Neuronal stem cell (in vitro differentiated cells): ENCODE measurements at regions not wholly inside any gene's neighbourhood (a gene's known extent, or its start where the extent isn't known, plus 50 kb on each side); places are given as distances from the start of the nearest gene placed in this dataset.
A peak's percentile ranks its signal among the peaks of the same experiment; 100 is the strongest.

ENCODE experiments used
- DNase-seq: peaks from one replicate; pipeline ENCODE4 v3.0.0-alpha.2; 2013; ENCODE audit warnings: low spot score
- H2AFZ ChIP-seq: one replicate; pipeline ENCODE4 v1.6.1; 2013; ENCODE audit warnings: mild to moderate bottlenecking, low read length, inconsistent platforms
- H2AK5ac ChIP-seq: 2 replicates; pipeline ENCODE4 v1.6.1; 2013; ENCODE audit warnings: low read depth, mild to moderate bottlenecking, inconsistent platforms, low read length, moderate library complexity, mixed read lengths
- H2BK120ac ChIP-seq: 2 replicates; pipeline ENCODE4 v1.6.1; 2013; ENCODE audit warnings: low read depth, mild to moderate bottlenecking, inconsistent platforms, low read length, moderate library complexity, mixed read lengths
- H2BK12ac ChIP-seq: one replicate; pipeline ENCODE4 v1.6.1; 2013; ENCODE audit warnings: low read length, inconsistent platforms
- H2BK15ac ChIP-seq: 2 replicates; pipeline ENCODE4 v1.6.1; 2013; ENCODE audit warnings: mild to moderate bottlenecking, low read length, inconsistent platforms, mixed read lengths
- H2BK5ac ChIP-seq: one replicate; pipeline ENCODE4 v1.6.1; 2013; ENCODE audit warnings: inconsistent platforms, mild to moderate bottlenecking, low read length, moderate library complexity
- H3K14ac ChIP-seq: one replicate; pipeline ENCODE4 v1.6.1; 2013; ENCODE audit warnings: low read length, inconsistent platforms
- H3K18ac ChIP-seq: 2 replicates; pipeline ENCODE4 v1.6.1; 2013; ENCODE audit warnings: low read length, inconsistent platforms
- H3K23ac ChIP-seq: 2 replicates; pipeline ENCODE4 v1.6.1; 2013; ENCODE audit warnings: low read depth, mild to moderate bottlenecking, mixed read lengths, low read length, inconsistent platforms; ENCODE audit not compliant: poor library complexity
- H3K27ac ChIP-seq: replicated peaks from 3 replicates; pipeline ENCODE4 v1.5.1; 2013; ENCODE audit warnings: low read length, inconsistent platforms
- H3K27me3 ChIP-seq, 3 experiments: 2 replicates each; pipeline ENCODE4 v1.6.1; 2013; ENCODE audit warnings: low read length in 3 of 3, mild to moderate bottlenecking in 2 of 3, inconsistent platforms in 1 of 3, low read depth in 1 of 3, mixed read lengths in 1 of 3, moderate library complexity in 1 of 3; ENCODE audit not compliant: control insufficient read depth in 3 of 3, insufficient read depth in 3 of 3
- H3K36me3 ChIP-seq, 2 donors: replicated peaks in 1 of 2; 2 replicates each; pipeline ENCODE4 v1.6.1; 2013; ENCODE audit warnings: low read length in 2 of 2; ENCODE audit not compliant: control insufficient read depth in 2 of 2, insufficient read depth in 2 of 2
- H3K4ac ChIP-seq: 2 replicates; pipeline ENCODE4 v1.6.1; 2013; ENCODE audit warnings: inconsistent platforms, mild to moderate bottlenecking, low read length, moderate library complexity
- H3K4me1 ChIP-seq, 2 donors: 1 replicate in 1 of 2; 2 replicates in 1 of 2; pipeline ENCODE4 v1.6.1; 2013; ENCODE audit warnings: low read length in 2 of 2, low read depth in 1 of 2; ENCODE audit not compliant: control insufficient read depth in 2 of 2, insufficient read depth in 1 of 2
- H3K4me2 ChIP-seq: one replicate; pipeline ENCODE4 v1.6.1; 2013; ENCODE audit warnings: mild to moderate bottlenecking, low read length, inconsistent platforms; ENCODE audit not compliant: insufficient read depth, poor library complexity, severe bottlenecking
- H3K4me3 ChIP-seq, 2 donors: 2 replicates each; pipeline ENCODE4 v1.5.1; 2013; ENCODE audit warnings: low read length in 2 of 2, mild to moderate bottlenecking in 2 of 2, inconsistent platforms in 1 of 2, moderate library complexity in 1 of 2
- H3K79me1 ChIP-seq: one replicate; pipeline ENCODE4 v1.6.1; 2013; ENCODE audit warnings: low read depth, mild to moderate bottlenecking, inconsistent platforms, low read length, moderate library complexity
- H3K9ac ChIP-seq: one replicate; pipeline ENCODE4 v1.6.1; 2013; ENCODE audit warnings: mild to moderate bottlenecking, low read depth, low read length, inconsistent platforms; ENCODE audit not compliant: poor library complexity
- H3K9me3 ChIP-seq, 2 donors: replicated peaks in 1 of 2; 2 replicates each; pipeline versions ENCODE3 to v1.6.1; 2013; ENCODE audit warnings: low read length in 2 of 2, mild to moderate bottlenecking in 2 of 2, inconsistent platforms in 1 of 2, low read depth in 1 of 2, mixed read lengths in 1 of 2, moderate library complexity in 1 of 2; ENCODE audit not compliant: control insufficient read depth in 2 of 2, insufficient read depth in 1 of 2
- H4K8ac ChIP-seq: one replicate; pipeline ENCODE4 v1.6.1; 2013; ENCODE audit warnings: low read depth, mild to moderate bottlenecking, inconsistent platforms, low read length, moderate library complexity
- H4K91ac ChIP-seq: one replicate; pipeline ENCODE4 v1.6.1; 2013; ENCODE audit warnings: low read length, low read depth, mild to moderate bottlenecking, inconsistent platforms; ENCODE audit not compliant: poor library complexity
- WGBS, 2 donors: extraction: QIAGEN DNeasy Blood & Tissue Kit; methylation state at CpG; one replicate each; pipeline ENCODE4 v1.1.7; 2013; ENCODE audit warnings: missing lambda C conversion rate in 2 of 2, mixed read lengths in 1 of 2; ENCODE audit not compliant: insufficient read length in 2 of 2, insufficient replicate concordance in 1 of 2; ENCODE audit errors: extremely low coverage in 2 of 2; 5-methylcytosine and 5-hydroxymethylcytosine counted together

GRCh38 chr16:85481206-85481605 lies 131.9 kb upstream of the GSE1 start:
- Histone ChIP-seq H2BK5ac (no peak overlapping the region), H3K9ac (no peak overlapping the region), H2BK120ac (no peak overlapping the region), H3K23ac (no peak overlapping the region), H3K27me3 (peaks cover 0 to 3% (median 0%) of the 10 kb centered on the region in 3 experiments), H3K79me1 (no peaks in the 10 kb centered on the region), H2BK15ac (peak overlapping the region; percentile 1), H3K36me3 (no peaks in the 10 kb centered on the region), H2AK5ac (no peak overlapping the region), H3K18ac (no peak overlapping the region), H3K4me3 (no peak overlapping the region), H4K91ac (no peak overlapping the region), H2AFZ (no peak overlapping the region), H3K4me2 (no peak overlapping the region), H3K4me1 (peaks cover 2 to 6% of the 10 kb centered on the region in 2 donors), H2BK12ac (no peak overlapping the region), H3K27ac (no peak overlapping the region), H3K9me3 (no peaks in the 10 kb centered on the region), H4K8ac (no peak overlapping the region), H3K14ac (no peak overlapping the region), H3K4ac (no peak overlapping the region)
- no peak for DNase-seq
- WGBS, 2 donors = no CpG with 5 or more reads among the region's 1 CpG

GRCh38 chr16:85481738-85482137 lies 131.4 kb upstream of the GSE1 start:
- Histone ChIP-seq H3K4me1 (peaks cover 2 to 6% of the 10 kb centered on the region in 2 donors), H4K91ac (no peak overlapping the region), H2BK5ac (no peak overlapping the region), H3K9ac (no peak overlapping the region), H2BK120ac (no peak overlapping the region), H2AK5ac (peak overlapping the region; percentile 1), H2BK12ac (no peak overlapping the region), H3K4me3 (peak overlapping the region in 1 of 2 donors; percentile 21), H2AFZ (no peak overlapping the region), H3K23ac (peak overlapping the region; percentile 48), H3K27me3 (peaks cover 0 to 3% (median 0%) of the 10 kb centered on the region in 3 experiments), H3K27ac (no peak overlapping the region), H3K14ac (peak overlapping the region; percentile 63), H4K8ac (no peak overlapping the region), H3K4ac (no peak overlapping the region), H2BK15ac (peak overlapping the region; percentile 1), H3K36me3 (no peaks in the 10 kb centered on the region), H3K79me1 (no peaks in the 10 kb centered on the region), H3K9me3 (no peaks in the 10 kb centered on the region), H3K4me2 (no peak overlapping the region), H3K18ac (peak overlapping the region; percentile 54)
- no peak for DNase-seq
- no CpG with 5 or more reads among the region's 19 CpGs for WGBS, 2 donors

- Histone ChIP-seq H3K23ac (no peak overlapping the region), H3K4me1 (peaks cover 2 to 6% of the 10 kb centered on the region in 2 donors), H2BK120ac (no peak overlapping the region), H2BK12ac (no peak overlapping the region), H4K91ac (no peak overlapping the region), H3K27ac (no peak overlapping the region), H3K4me3 (no peak overlapping the region), H2AFZ (no peak overlapping the region), H3K18ac (peak overlapping the region; percentile 23), H2BK5ac (no peak overlapping the region), H3K14ac (no peak overlapping the region), H3K9ac (no peak overlapping the region), H3K4ac (no peak overlapping the region), H2BK15ac (no peak overlapping the region), H4K8ac (no peak overlapping the region), H3K79me1 (no peaks in the 10 kb centered on the region), H3K36me3 (no peaks in the 10 kb centered on the region), H3K9me3 (no peaks in the 10 kb centered on the region), H3K4me2 (no peak overlapping the region), H2AK5ac (no peak overlapping the region), H3K27me3 (peaks cover 0 to 3% (median 0%) of the 10 kb centered on the region in 3 experiments)
- no CpG with 5 or more reads among the region's 19 CpGs for whole genome bisulfite sequencing, 2 donors
- no peak for DNase-seq
These were observed 129.7 kb upstream of the GSE1 start for GRCh38 chr16:85483424-85483823.

- peak overlapping the region; percentile 73 for H3K18ac ChIP-seq
- peak overlapping the region; percentile 38 for H2AK5ac ChIP-seq
- no peak overlapping the region for H3K4me3 ChIP-seq
- no peak overlapping the region for H4K91ac ChIP-seq
- H3K79me1 ChIP-seq = no peaks in the 10 kb centered on the region
- H3K9me3 ChIP-seq = no peaks in the 10 kb centered on the region
- no peaks in the 10 kb centered on the region for H3K36me3 ChIP-seq
- no peak overlapping the region for H3K9ac ChIP-seq
- no CpG with 5 or more reads among the region's 30 CpGs for WGBS, 2 donors
- no peak overlapping the region for H3K4me2 ChIP-seq
- H3K4me1 ChIP-seq = peaks cover 2 to 6% of the 10 kb centered on the region in 2 donors
- no peak overlapping the region for H3K23ac ChIP-seq
- H4K8ac ChIP-seq = no peak overlapping the region
- no peak overlapping the region for H2AFZ ChIP-seq
- H3K4ac ChIP-seq = no peak overlapping the region
- H3K14ac ChIP-seq = no peak overlapping the region
- no peak overlapping the region for H2BK120ac ChIP-seq
- peaks cover 0 to 3% (median 0%) of the 10 kb centered on the region in 3 experiments for H3K27me3 ChIP-seq
- no peak overlapping the region for H2BK12ac ChIP-seq
- no peak overlapping the region for H2BK5ac ChIP-seq
- H3K27ac ChIP-seq = no peak overlapping the region
- H2BK15ac ChIP-seq = no peak overlapping the region
- no peak for DNase-seq
These were observed 128.5 kb upstream of the GSE1 start for GRCh38 chr16:85484347-85485300.
